ENCODE measurements at regions not wholly inside any gene's neighbourhood (a gene's known extent, or its start where the extent isn't known, plus 50 kb on each side); places are given as distances from the start of the nearest gene placed in this dataset.

GRCh38 chr10:36224431-36224985 lies 582.4 kb upstream of the FZD8 start:
- DNase-seq (ENCODE audit: low spot score), result no peak

GRCh38 chr10:36221101-36221500 lies 579.0 kb upstream of the FZD8 start:
- no peak for DNase-seq (ENCODE audit: low spot score)

- no peak for DNase-seq (ENCODE audit: low spot score)
Measured at GRCh38 chr10:36220151-36220550, 578.1 kb upstream of the FZD8 start.

DNA sequence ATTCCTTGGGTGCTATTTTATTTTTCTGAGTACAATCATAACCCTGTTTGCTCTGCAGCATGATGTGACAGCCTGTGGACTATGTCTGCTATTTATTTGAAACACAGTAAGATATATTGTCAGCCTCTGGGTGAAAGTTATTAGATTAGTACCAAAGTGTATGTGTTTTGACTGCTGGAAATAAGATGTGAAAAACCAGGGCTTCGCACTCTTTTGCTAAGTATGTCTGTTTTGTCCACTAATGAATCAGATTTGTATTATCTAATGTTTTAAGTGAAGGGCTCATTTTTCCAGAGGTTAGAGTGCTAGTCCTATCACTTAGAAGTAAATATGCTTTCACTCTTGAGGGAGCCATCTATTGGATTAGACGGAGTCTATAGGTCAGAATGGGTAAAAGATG lies 569.8 kb upstream of the FZD8 start:
- no peak for DNase-seq (ENCODE audit: low spot score)

DNA sequence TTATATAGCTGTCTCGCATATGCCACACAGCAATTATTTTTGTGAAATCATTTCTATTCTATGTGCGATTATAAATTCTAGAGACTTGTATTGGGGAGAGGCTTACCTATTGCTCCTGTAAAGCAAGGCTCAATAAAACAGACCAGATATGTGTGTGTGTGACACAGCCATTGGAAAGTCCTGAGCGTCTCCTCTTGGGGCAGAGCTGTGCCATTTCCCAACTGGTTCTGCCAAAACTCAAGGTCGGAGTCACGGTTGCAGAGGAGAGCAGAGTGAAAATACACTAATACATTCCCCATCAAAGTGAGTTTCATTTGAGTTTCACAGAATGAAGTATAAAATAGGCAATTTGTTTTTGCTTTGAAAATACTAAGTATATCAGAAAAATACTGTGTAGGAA lies 567.4 kb upstream of the FZD8 start:
- DNase-seq (ENCODE audit: low spot score), result no peak

DNA sequence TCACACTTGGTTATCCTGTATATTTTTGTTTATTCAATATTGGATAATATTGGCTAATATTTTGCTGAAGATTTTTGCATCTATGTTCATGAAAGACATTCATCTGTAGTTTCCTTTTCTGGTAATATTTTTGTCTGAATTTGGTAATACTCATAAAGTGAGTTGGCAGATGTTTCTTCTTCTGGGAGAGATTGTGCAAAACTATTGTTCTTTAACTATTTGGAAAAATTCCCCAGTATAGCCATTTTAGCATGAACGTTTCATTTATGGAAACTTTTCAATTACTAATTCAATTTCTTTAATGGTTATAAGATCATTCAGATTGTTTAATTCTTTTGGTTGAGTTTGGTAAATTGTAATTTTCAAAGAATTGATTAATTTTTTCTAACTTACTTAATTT lies 560.8 kb upstream of the FZD8 start:
- DNase-seq (ENCODE audit: low spot score), result no peak

DNA sequence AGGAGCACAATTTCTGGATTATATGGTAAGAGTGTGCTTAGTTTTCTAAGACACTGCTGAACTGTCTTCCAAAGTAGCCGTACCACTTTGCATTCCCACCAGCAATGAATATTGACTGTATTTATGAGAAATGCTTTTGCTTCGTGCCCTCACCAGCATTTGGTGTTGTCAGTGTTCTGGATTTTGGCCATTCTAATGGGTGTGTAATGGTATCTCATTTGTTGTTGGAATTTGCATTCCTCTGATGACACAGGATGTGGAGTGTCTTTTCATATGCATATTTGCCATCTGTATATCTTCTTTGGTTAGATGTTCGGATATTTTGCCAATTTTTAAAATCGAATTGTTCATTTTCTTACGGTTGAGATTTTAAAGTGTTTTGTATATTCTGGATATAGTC lies 558.5 kb upstream of the FZD8 start:
- DNase-seq (ENCODE audit: low spot score), result no peak

- DNase-seq (ENCODE audit: low spot score), result no peak
Measured at GRCh38 chr10:36198322-36198721, 556.2 kb upstream of the FZD8 start.

DNA sequence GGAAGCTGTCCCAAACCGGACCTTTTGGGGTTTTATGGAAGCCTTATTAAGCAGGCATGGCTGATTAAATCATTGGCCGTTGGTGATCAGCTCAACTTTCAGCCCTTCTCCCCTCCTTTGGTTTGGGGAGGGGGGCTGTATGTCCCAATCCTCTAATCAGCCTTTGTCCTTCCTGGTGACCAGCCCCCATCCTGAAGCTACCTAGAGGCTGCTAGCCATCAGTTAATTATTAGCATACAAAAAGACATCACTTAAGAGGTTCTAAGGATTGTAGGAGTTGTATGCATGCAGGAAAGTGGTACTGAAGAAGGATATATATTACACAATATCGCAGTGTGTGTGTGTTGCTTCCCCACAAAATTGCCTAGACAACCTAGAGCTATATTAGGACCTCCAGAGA lies 553.3 kb upstream of the FZD8 start:
- DNase-seq (ENCODE audit: low spot score), result no peak

- DNase-seq (ENCODE audit: low spot score), result no peak
Measured at GRCh38 chr10:36194276-36194675, 552.2 kb upstream of the FZD8 start.

- DNase-seq (ENCODE audit: low spot score), result no peak
Measured at GRCh38 chr10:36191009-36191408, 548.9 kb upstream of the FZD8 start.

GRCh38 chr10:36188461-36188860 lies 546.4 kb upstream of the FZD8 start:
- no peak for DNase-seq (ENCODE audit: low spot score)

GRCh38 chr10:36188080-36188453 lies 546.0 kb upstream of the FZD8 start:
- DNase-seq (ENCODE audit: low spot score), result no peak

GRCh38 chr10:36187380-36188079 lies 545.4 kb upstream of the FZD8 start:
- DNase-seq (ENCODE audit: low spot score), result no peak

DNA sequence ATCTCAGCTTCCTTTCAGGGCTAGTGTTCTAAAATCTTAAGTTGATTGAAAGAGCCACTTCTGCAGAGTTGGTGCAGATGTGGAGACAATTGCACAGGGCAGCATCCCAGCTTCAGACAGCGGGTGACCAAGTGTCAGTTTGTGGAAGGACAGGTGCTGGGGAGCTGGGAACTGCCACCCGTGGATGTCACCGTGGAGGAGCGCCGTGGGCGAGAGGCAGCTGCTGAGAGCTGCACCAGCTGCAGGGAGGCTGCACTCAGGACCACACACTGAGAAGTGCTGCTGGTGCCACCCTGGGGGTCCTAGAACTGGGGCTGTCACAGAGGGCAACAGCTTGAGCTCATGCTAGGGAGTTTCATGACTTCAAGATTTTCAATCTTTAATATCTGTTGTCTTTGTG lies 543.0 kb upstream of the FZD8 start:
- DNase-seq (ENCODE audit: low spot score), result no peak

DNA sequence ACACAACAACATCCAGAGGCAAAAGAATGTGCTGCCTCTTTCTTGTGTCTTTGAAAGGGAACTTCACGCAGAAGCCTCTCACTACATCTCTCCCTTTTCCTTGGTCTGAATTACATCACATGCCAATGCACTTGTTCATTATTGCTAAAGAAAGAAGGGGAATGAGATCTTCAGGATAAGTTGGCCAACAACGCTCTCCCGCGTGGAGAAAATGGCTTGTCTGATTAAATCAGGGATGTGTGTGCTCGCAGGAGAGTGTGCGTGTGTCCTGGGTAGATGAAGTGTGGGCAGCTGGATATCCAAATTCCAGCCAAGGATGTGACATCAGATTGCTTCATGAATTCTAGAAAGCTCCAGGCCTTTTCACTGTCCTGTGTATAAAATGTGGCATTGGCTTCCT lies 541.6 kb upstream of the FZD8 start:
- no peak for DNase-seq (ENCODE audit: low spot score)

- no peak for DNase-seq (ENCODE audit: low spot score)
Measured at GRCh38 chr10:36183056-36183455, 541.0 kb upstream of the FZD8 start.

DNA sequence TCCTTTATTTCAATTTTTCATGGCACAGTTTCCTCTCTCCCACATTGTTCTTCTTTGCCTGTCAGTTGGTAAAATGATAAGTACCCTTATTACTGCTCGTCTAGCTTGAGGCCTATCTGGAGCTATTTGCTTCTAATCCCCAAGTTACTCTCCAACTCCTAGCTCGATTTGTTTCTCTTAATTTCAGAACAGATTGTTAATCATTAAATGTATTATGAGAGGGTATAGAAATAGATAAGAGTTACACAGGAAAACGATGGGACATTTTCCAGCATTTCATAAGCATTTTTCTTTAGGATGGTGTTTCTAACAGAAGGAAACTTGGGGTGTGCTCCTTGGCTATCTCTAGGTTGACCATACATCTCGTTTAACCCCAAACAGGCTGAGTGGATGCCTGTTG lies 540.5 kb upstream of the FZD8 start:
- no peak for DNase-seq (ENCODE audit: low spot score)

- DNase-seq (ENCODE audit: low spot score), result no peak
Measured at GRCh38 chr10:36182179-36182566, 540.1 kb upstream of the FZD8 start.

DNA sequence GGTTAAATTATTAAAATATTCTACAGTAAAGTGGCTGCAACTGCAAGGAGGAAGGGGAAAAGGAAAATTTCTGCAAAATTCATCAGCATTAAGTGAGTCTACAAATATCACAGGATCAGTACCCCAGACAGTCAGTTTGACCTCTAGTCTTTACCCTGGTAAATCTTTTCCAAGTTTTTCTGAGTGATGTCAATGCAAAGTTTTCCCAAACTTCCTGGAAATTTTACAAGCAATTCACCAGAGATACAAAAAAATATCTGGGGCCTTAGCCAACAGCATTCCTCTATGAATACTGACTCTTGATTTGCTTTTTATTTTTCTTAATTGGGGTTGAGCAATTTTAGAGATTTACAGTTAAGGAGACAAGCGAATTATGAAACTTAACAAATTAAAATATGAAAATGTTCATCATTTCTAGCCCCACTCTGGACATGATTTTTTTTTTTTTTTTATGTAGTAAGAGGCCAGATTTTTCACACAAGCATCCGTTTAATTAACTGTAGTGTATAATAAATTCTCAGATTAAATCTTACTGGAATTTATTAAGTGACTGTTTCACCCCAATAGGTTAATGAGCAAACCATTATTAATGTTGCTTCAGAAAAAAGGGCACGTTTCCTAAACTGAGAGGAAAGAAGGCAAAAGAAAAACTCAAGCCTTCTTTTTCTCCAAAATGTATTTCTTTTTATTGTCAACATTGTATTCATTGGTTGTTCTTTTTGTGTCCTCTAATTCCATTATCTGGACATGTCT lies 539.5 kb upstream of the FZD8 start:
- no peak for DNase-seq (ENCODE audit: low spot score)

DNA sequence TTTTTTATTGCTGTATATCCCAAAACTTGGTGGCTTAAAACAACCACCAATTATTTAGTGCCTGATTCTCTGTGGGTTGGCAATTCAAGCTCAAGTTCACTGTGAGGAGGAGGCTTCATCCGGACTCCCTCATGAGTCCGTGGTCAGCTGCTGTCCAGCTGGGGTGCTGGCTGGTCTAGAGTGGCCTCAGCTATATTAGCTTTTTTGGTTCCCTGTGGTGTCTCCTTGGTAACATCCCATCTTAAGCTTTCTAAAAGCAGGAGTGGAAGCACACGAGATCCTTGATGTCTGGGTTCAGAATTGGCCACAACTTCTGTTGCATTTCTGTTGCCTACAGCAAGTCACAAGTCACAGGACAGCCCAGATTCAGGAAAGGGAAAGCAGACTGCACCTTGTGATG lies 536.5 kb upstream of the FZD8 start:
- no peak for DNase-seq (ENCODE audit: low spot score)

GRCh38 chr10:36177071-36177470 lies 535.0 kb upstream of the FZD8 start:
- DNase-seq (ENCODE audit: low spot score), result no peak

GRCh38 chr10:36175954-36176353 lies 533.9 kb upstream of the FZD8 start:
- no peak for DNase-seq (ENCODE audit: low spot score)

GRCh38 chr10:36173364-36173763 lies 531.3 kb upstream of the FZD8 start:
- no peak for DNase-seq (ENCODE audit: low spot score)

Data from Ammon's horn (tissue), 1 donor.